Psoas muscle (tissue), 7 donors: ENCODE measurements at regions not wholly inside any gene's neighbourhood (a gene's known extent, or its start where the extent isn't known, plus 50 kb on each side); places are given as distances from the start of the nearest gene placed in this dataset.

Experiments used
- ATAC-seq, 4 donors: fragments of 200-7000 bp; cut with Tn5 transposase; one replicate each; pipeline ENCODE4 v1.9.1; 2020; ENCODE audit warnings: moderate library complexity in 3 of 4, mild to moderate bottlenecking in 2 of 4
- DNase-seq, 2 donors: peaks; one replicate each; pipeline ENCODE4 v3.0.0-alpha.2; 2020
- H3K27ac ChIP-seq: fragments of 200-600 bp; one replicate; pipeline ENCODE4 v1.8.0; 2022
- H3K27me3 ChIP-seq, 3 donors: fragments of 200-600 bp in 1 of 3; one replicate each; pipeline versions ENCODE4 v1.6.1 to v1.8.0; 2013 to 2022; ENCODE audit warnings: low read length in 2 of 3, mild to moderate bottlenecking in 2 of 3, moderate library complexity in 1 of 3; ENCODE audit not compliant: insufficient read depth in 3 of 3
- H3K36me3 ChIP-seq, 2 donors: fragments of 200-600 bp in 1 of 2; one replicate each; pipeline versions ENCODE4 v1.6.1 to v1.8.0; 2013 to 2022; ENCODE audit warnings: low read depth in 1 of 2, mild to moderate bottlenecking in 1 of 2, moderate library complexity in 1 of 2; ENCODE audit not compliant: insufficient read depth in 1 of 2
- H3K4me1 ChIP-seq: fragments of 200-600 bp; one replicate; pipeline ENCODE4 v1.8.0; 2022
- H3K4me3 ChIP-seq: fragments of 200-600 bp; one replicate; pipeline ENCODE4 v1.8.0; 2022; ENCODE audit warnings: mild to moderate bottlenecking
- H3K9me3 ChIP-seq: fragments of 200-600 bp; one replicate; pipeline ENCODE4 v1.8.0; 2022
- WGBS, 3 donors: extraction: QIAGEN DNeasy Blood & Tissue Kit; methylation state at CpG; one replicate each; pipeline versions ENCODE4 v1.1.6 to v1.1.7; 2013; 5-methylcytosine and 5-hydroxymethylcytosine counted together
- intact Hi-C, 2 donors: fragments of 100-400 bp; cut with DNase I; formaldehyde crosslinking; loops; one replicate each; pipeline versions ENCODE4 v1.11.0 to v1.14.2; 2022
- TF ChIP-seq, protein P1 (sequence below): fragments of 200-600 bp; IDR thresholded peaks from one replicate; pipeline ENCODE4 v1.8.0; 2022; ENCODE audit warnings: antibody characterized with exemption
- donor health status: healthy with polysubstance abuse.
- donor health status: DM: no; HTN: no; CAD: no; lungs with moderate emphysema.
- donor health status: Bipolar disorder and iron deficiency.
- donor health status: healthy.
- donor health status: DM: yes; HTN: yes; CAD: no.
- donor health status: DM: no; HTN: no; CAD: no.
- donor health status: DM: yes; HTN: yes; CAD: no.

- no peaks in the 10 kb centered on the region for H3K36me3 ChIP-seq
- H3K9me3 ChIP-seq: no peaks in the 10 kb centered on the region
- H3K4me1 ChIP-seq: no peaks in the 10 kb centered on the region
- no peak overlapping the region for H3K4me3 ChIP-seq
- H3K27ac ChIP-seq: no peak overlapping the region
- DNase-seq: no peak
- WGBS, 3 donors: 79 to 82% (median 81%) methylated on average over 7 of the region's 7 CpGs
- TF ChIP-seq, protein P1, sequence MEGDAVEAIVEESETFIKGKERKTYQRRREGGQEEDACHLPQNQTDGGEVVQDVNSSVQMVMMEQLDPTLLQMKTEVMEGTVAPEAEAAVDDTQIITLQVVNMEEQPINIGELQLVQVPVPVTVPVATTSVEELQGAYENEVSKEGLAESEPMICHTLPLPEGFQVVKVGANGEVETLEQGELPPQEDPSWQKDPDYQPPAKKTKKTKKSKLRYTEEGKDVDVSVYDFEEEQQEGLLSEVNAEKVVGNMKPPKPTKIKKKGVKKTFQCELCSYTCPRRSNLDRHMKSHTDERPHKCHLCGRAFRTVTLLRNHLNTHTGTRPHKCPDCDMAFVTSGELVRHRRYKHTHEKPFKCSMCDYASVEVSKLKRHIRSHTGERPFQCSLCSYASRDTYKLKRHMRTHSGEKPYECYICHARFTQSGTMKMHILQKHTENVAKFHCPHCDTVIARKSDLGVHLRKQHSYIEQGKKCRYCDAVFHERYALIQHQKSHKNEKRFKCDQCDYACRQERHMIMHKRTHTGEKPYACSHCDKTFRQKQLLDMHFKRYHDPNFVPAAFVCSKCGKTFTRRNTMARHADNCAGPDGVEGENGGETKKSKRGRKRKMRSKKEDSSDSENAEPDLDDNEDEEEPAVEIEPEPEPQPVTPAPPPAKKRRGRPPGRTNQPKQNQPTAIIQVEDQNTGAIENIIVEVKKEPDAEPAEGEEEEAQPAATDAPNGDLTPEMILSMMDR: no peak
- no peak for ATAC-seq
- H3K27me3 ChIP-seq: no peaks in the 10 kb centered on the region
- intact Hi-C loops: no loop called here
Observed at GRCh38 chr9:126096340-126096739, 230.3 kb upstream of the MVB12B start.

DNA sequence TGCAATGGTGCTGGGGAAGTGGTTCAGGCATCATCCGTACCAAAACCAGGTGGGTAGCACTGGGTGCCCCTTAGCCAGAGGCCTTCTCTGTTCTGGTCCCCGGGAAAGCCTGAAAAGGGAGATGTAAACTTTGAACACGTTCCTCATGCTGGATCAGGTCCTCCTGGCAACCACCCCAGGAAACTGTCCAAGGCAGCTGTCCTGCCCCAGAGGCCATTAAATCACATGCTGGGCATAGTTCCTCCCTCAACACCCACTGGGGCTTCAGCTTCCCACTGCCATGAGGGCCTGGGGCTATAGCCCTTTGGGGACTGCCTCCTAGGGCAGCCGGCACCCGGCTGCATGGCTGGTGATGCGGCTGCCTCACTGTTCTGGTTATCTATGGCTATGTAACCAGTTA, 228.9 kb upstream of the MVB12B start:
- no peaks in the 10 kb centered on the region for H3K27me3 ChIP-seq
- ATAC-seq (no peak), DNase-seq (no peak)
- intact Hi-C loops: no loop called here
- H3K27ac ChIP-seq: no peak overlapping the region
- TF ChIP-seq, protein P1: no peak
- H3K4me3 ChIP-seq: no peak overlapping the region
- H3K9me3 ChIP-seq: no peaks in the 10 kb centered on the region
- WGBS, 3 donors: 25 to 32% (median 27%) methylated on average over 6 of the region's 6 CpGs
- H3K36me3 ChIP-seq: no peaks in the 10 kb centered on the region
- no peaks in the 10 kb centered on the region for H3K4me1 ChIP-seq

DNA sequence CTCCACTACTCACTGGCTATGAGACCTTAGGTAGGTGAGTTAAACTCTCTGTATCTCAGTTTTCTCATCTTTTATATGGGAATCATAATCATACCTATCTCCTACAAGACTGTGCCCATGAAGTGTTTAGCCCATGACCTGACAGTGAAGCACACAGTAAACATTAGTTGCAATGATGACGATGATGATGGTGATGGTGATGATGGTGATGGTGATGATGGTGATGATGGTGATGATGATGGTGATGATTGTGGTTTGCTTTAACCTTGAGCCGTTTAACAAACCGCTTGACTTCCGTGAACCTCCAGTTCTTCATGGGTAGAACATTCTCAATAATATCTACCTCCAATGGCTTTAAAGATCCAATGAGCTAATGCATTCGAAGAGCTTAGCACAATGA, 220.2 kb upstream of the MVB12B start:
- 90 to 97% (median 94%) methylated on average over 5 of the region's 5 CpGs for WGBS, 3 donors
- Histone ChIP-seq H3K4me1 (no peaks in the 10 kb centered on the region), H3K27ac (no peak overlapping the region), H3K27me3 (peaks cover 0 to 4% (median 4%) of the 10 kb centered on the region in 3 donors), H3K9me3 (no peaks in the 10 kb centered on the region), H3K36me3 (no peaks in the 10 kb centered on the region), H3K4me3 (no peak overlapping the region)
- ATAC-seq: no peak
- no peak for DNase-seq
- TF ChIP-seq, protein P1: no peak
- intact Hi-C loops: no loop called here

DNA sequence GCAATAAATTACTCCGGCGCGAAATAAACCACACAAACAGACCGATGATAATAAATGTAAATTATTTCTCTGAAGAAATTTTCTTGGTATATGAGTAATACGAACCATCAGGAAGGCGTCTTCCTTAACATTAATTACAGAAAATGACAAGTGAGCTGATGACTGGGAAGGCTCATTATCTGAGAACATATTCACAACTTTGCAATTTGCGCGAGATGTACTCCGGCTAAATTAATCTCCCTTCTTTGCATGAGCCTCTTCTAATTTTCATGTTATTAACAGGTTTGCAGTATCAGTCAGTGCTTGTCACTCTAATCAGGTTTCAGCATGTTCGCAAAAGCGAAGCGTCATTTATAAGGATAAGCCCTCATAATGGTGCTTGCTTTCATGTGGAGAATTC, 218.9 kb upstream of the MVB12B start:
- intact Hi-C loops: no loop called here
- ATAC-seq: no peak
- WGBS, 3 donors: 95 to 96% (median 95%) methylated on average over 12 of the region's 12 CpGs
- H3K27me3 ChIP-seq: peaks cover 0 to 7% (median 4%) of the 10 kb centered on the region in 3 donors
- no peak overlapping the region for H3K4me3 ChIP-seq
- TF ChIP-seq, protein P1: no peak
- H3K27ac ChIP-seq: no peak overlapping the region
- H3K36me3 ChIP-seq: no peaks in the 10 kb centered on the region
- H3K9me3 ChIP-seq: no peaks in the 10 kb centered on the region
- no peaks in the 10 kb centered on the region for H3K4me1 ChIP-seq
- no peak for DNase-seq

- no peaks in the 10 kb centered on the region for H3K36me3 ChIP-seq
- no peaks in the 10 kb centered on the region for H3K9me3 ChIP-seq
- no peaks in the 10 kb centered on the region for H3K4me1 ChIP-seq
- DNase-seq: no peak
- ATAC-seq: no peak
- intact Hi-C loops: no loop called here
- WGBS, 3 donors: 17 to 19% (median 18%) methylated on average over 11 of the region's 11 CpGs
- H3K27ac ChIP-seq: no peak overlapping the region
- H3K4me3 ChIP-seq: no peak overlapping the region
- TF ChIP-seq, protein P1: no peak
- H3K27me3 ChIP-seq: peaks cover 0 to 7% (median 0%) of the 10 kb centered on the region in 3 donors
Observed at GRCh38 chr9:126108240-126108639, 218.4 kb upstream of the MVB12B start.
